H1 (cell line): ENCODE measurements at regions not wholly inside any gene's neighbourhood (a gene's known extent, or its start where the extent isn't known, plus 50 kb on each side); places are given as distances from the start of the nearest gene placed in this dataset.

Source experiments
- CBX5 ChIP-seq: fragments of 300-800, 300-1000 bp; sonication (generic); IDR thresholded peaks from 2 replicates; pipeline ENCODE4 v1.7.1; 2016; ENCODE audit warnings: antibody characterized with exemption, low read length, low read depth
- CBX8 ChIP-seq: fragments of 300-800, 300-1000 bp; sonication (generic); IDR thresholded peaks from 2 replicates; pipeline ENCODE4 v1.7.1; 2016; ENCODE audit warnings: low read depth, low read length, borderline replicate concordance
- CEBPB ChIP-seq: IDR thresholded peaks from 2 replicates; pipeline ENCODE4 v1.6.1; 2012; ENCODE audit warnings: low read depth, low read length
- CHD2 ChIP-seq: IDR thresholded peaks from 2 replicates; pipeline ENCODE4 v1.6.1; 2012; ENCODE audit warnings: low read length, improper control_type of control experiment
- CHD7 ChIP-seq: fragments of 300-600 bp; sonication (generic); IDR thresholded peaks from 2 replicates; pipeline ENCODE4 v1.7.1; 2012; ENCODE audit warnings: low read length, moderate library complexity, mild to moderate bottlenecking, inconsistent platforms; ENCODE audit not compliant: insufficient replicate concordance
- CREB1 ChIP-seq: IDR thresholded peaks from 2 replicates; pipeline ENCODE4 v1.6.1; 2012; ENCODE audit warnings: inconsistent platforms
- HDAC6 ChIP-seq: IDR thresholded peaks from one replicate; pipeline ENCODE4 v1.7.1; 2012; ENCODE audit warnings: low read depth, mild to moderate bottlenecking, inconsistent platforms, low read length, moderate library complexity
- KDM4A ChIP-seq: IDR thresholded peaks from one replicate; pipeline ENCODE4 v1.7.1; 2012; ENCODE audit warnings: low read depth, mild to moderate bottlenecking, moderate library complexity, low read length, inconsistent platforms; ENCODE audit not compliant: severe bottlenecking
- NANOG ChIP-seq: IDR thresholded peaks from 2 replicates; pipeline ENCODE4 v1.6.1; 2011; ENCODE audit warnings: low read length, low read depth, mild to moderate bottlenecking, inconsistent platforms; ENCODE audit not compliant: insufficient read depth, poor library complexity, severe bottlenecking
- TF ChIP-seq, protein P1 (sequence below): IDR thresholded peaks from 2 replicates; pipeline ENCODE4 v1.6.1; 2011; ENCODE audit warnings: low read length, improper control_type of control experiment

- no peak for TF ChIP-seq CHD7
- TF ChIP-seq, protein P1, sequence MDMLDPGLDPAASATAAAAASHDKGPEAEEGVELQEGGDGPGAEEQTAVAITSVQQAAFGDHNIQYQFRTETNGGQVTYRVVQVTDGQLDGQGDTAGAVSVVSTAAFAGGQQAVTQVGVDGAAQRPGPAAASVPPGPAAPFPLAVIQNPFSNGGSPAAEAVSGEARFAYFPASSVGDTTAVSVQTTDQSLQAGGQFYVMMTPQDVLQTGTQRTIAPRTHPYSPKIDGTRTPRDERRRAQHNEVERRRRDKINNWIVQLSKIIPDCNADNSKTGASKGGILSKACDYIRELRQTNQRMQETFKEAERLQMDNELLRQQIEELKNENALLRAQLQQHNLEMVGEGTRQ: no peak
- no peak for TF ChIP-seq HDAC6
- TF ChIP-seq CEBPB: no peak
- no peak for TF ChIP-seq CBX5
- no peak for TF ChIP-seq CREB1
- TF ChIP-seq NANOG: no peak
- TF ChIP-seq CBX8: no peak
- no peak for TF ChIP-seq KDM4A
- TF ChIP-seq CHD2: no peak
Measured at GRCh38 chr5:86671536-86671935, 53.8 kb downstream of the COX7C start (continued).
